Mesothelial cell of epicardium (in vitro differentiated cells): ENCODE measurements at regions not wholly inside any gene's neighbourhood (a gene's known extent, or its start where the extent isn't known, plus 50 kb on each side); places are given as distances from the start of the nearest gene placed in this dataset.

Experiments
- DNase-seq, 2 experiments: peaks; one replicate each; pipeline ENCODE4 v3.0.0; 2021; ENCODE audit warnings: low spot score in 2 of 2; ENCODE audit not compliant: unreplicated experiment in 2 of 2
- H3K27ac Mint-ChIP-seq: 2 replicates; pipeline ENCODE4 v1.8.0; 2021; ENCODE audit warnings: mixed read lengths
- H3K27me3 Mint-ChIP-seq: 2 replicates; pipeline ENCODE4 v1.8.0; 2021; ENCODE audit warnings: low read depth, mixed read lengths
- H3K36me3 Mint-ChIP-seq: 2 replicates; pipeline ENCODE4 v1.8.0; 2021; ENCODE audit warnings: mixed read lengths
- H3K4me1 Mint-ChIP-seq: 2 replicates; pipeline ENCODE4 v1.8.0; 2021; ENCODE audit warnings: mixed read lengths
- H3K4me3 Mint-ChIP-seq: 2 replicates; pipeline ENCODE4 v1.8.0; 2021; ENCODE audit warnings: mild to moderate bottlenecking, moderate library complexity, mixed read lengths
- H3K9me3 Mint-ChIP-seq: 2 replicates; pipeline ENCODE4 v1.8.0; 2021; ENCODE audit warnings: mixed read lengths
- CTCF ChIP-seq: fragments of 200-600 bp; sonication (generic); IDR thresholded peaks from one replicate; pipeline ENCODE4 v1.5.0; 2021; ENCODE audit warnings: antibody characterized with exemption; ENCODE audit not compliant: unreplicated experiment

- H3K4me3 Mint-ChIP-seq = no peak overlapping the region
- no peaks in the 10 kb centered on the region for H3K4me1 Mint-ChIP-seq
- no peak for DNase-seq
- H3K9me3 Mint-ChIP-seq = peaks cover 4% of the 10 kb centered on the region
- H3K36me3 Mint-ChIP-seq = no peaks in the 10 kb centered on the region
- peaks cover 10% of the 10 kb centered on the region for H3K27me3 Mint-ChIP-seq
- H3K27ac Mint-ChIP-seq = no peak overlapping the region
- no peak for TF ChIP-seq CTCF
These were observed 402.3 kb downstream of the LRATD1 start for GRCh38 chr2:15034860-15035259.

DNA sequence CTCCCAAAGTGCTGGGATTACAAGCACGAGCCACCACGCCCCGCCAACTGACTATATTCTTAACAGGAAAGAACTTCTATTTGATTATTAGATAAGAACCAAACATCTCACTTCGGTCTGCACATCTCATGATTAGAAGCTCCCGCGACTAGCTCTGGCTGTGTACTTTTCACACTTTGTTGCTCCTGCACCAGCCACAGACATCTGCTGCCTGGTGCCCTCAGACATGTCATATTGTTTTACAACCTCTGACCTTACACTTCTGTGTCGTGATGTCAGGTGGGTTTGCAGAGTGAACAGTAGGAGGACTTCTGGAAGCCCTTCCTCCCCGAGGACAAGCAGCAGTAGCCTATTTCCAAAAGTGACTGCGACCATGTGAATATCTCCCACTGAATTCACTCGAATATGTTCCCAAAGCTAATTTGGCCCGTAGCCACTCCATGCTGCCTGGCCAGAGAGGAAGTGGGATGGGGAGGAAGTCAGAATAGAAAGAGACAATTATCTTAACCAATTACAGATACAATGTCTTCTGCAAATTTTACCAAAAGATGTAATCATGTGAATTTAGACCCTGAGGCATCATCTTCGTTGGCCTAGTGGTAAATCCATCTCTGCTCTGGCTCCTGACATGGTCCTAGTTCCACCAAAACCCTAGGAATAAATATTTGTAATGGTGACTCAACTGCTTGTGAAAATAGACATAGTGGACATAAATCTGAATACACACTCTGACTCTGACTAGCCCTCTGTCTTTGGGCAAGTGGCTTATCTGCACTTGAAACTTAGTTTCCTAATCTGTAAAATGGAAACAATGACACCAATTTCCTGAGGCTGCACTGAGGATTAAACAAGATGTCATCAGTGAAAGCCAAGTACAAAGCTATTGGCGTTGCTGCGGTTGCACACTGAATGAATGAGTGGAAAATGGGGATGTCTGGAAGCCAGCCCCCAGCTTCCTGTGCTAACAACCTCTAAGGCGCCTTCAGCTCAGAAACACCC is 406.1 kb downstream of the LRATD1 start:
- Mint-ChIP-seq H3K4me3 (no peak overlapping the region), H3K4me1 (no peaks in the 10 kb centered on the region), H3K27ac (no peak overlapping the region), H3K27me3 (peaks cover 15% of the 10 kb centered on the region), H3K36me3 (no peaks in the 10 kb centered on the region), H3K9me3 (peaks cover 4% of the 10 kb centered on the region)
- TF ChIP-seq CTCF = no peak
- no peak for DNase-seq

DNA sequence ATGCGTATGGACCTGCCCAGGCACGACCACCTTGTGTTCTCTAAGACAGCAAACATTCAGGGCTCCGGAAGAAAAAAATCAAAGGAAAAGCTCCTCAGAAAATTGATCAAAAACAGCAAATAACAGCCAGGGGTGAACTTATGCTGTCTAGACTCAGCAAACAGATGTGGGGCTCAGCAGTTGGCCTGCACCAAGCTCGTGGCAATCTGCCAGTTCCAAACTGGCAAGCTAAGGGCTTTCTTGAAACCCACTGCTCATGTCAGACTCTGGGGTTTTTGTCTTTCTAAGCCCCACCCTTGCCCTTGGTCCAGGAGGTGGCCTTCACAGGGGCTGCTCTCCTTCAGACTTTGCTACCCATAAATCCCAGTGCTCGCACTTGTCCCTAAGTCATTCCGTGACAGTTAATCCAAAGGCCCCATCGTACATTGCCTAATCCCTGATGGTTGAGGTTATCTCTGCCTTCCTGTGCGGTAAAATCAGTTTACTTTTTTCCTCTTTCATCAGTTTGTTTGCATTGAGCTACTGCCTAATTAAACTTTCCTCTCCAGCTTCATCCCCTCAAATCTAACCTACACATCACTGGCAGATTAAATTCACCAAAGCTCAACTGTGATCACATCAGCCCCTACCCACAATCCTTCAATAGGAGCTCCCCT is 408.0 kb downstream of the LRATD1 start:
- no peak for DNase-seq
- Mint-ChIP-seq H3K36me3 (no peaks in the 10 kb centered on the region), H3K4me1 (no peaks in the 10 kb centered on the region), H3K27ac (no peak overlapping the region), H3K9me3 (peaks cover under 1% of the 10 kb centered on the region), H3K4me3 (no peak overlapping the region), H3K27me3 (peaks cover 23% of the 10 kb centered on the region)
- TF ChIP-seq CTCF = no peak

- peaks cover 23% of the 10 kb centered on the region for H3K27me3 Mint-ChIP-seq
- H3K27ac Mint-ChIP-seq = no peak overlapping the region
- no peaks in the 10 kb centered on the region for H3K36me3 Mint-ChIP-seq
- no peak overlapping the region for H3K4me3 Mint-ChIP-seq
- no peak for DNase-seq
- H3K4me1 Mint-ChIP-seq = no peaks in the 10 kb centered on the region
- TF ChIP-seq CTCF = no peak
- no peaks in the 10 kb centered on the region for H3K9me3 Mint-ChIP-seq
These were observed 408.9 kb downstream of the LRATD1 start for GRCh38 chr2:15041429-15041837.

- Mint-ChIP-seq H3K4me1 (no peaks in the 10 kb centered on the region), H3K36me3 (no peaks in the 10 kb centered on the region), H3K27me3 (peaks cover 23% of the 10 kb centered on the region), H3K9me3 (no peaks in the 10 kb centered on the region), H3K4me3 (no peak overlapping the region), H3K27ac (no peak overlapping the region)
- TF ChIP-seq CTCF = no peak
- DNase-seq = no peak
These were observed 410.3 kb downstream of the LRATD1 start for GRCh38 chr2:15042801-15043217.
